HG02571 (cell line): ENCODE measurements at regions not wholly inside any gene's neighbourhood (a gene's known extent, or its start where the extent isn't known, plus 50 kb on each side); places are given as distances from the start of the nearest gene placed in this dataset.
"Not testable (repeated sequence)": the region's sequence is repeated elsewhere in the genome, so short reads cannot be mapped to it uniquely, and the experiment has no call there.

Experiments
- ATAC-seq: cut with Tn5 transposase; IDR thresholded peaks from one replicate; pipeline ENCODE4 v1.9.1; 2021; ENCODE audit warnings: mild to moderate bottlenecking, moderate library complexity; ENCODE audit not compliant: unreplicated experiment

GRCh38 chr2:192993059-192993458, 798.3 kb upstream of the TMEFF2 start:
- ATAC-seq, result no peak

- ATAC-seq, result no peak
Observed at GRCh38 chr2:192983173-192983572, 788.4 kb upstream of the TMEFF2 start.

GRCh38 chr2:192978395-192978794, 783.7 kb upstream of the TMEFF2 start:
- ATAC-seq, result no peak

GRCh38 chr2:192971981-192972380, 777.2 kb upstream of the TMEFF2 start:
- no peak for ATAC-seq

DNA sequence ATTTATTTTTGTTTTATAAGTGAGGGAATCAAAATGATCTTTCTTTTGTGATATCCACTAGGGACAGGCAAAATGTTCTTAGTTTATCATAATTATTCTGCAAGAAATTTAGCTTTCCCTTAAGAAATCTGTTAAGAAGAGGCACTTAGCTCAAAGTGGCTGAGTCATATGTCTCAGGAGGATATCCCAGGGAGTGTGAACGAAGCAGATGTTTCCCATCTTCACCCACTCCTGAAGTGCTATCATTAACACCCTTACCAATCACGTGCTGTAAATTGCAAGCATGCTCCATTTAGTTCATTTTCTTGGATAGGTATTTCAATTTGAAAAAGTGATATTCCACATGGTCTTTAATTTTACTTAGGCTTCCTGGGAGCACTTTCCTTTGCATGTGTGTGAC, 774.3 kb upstream of the TMEFF2 start:
- ATAC-seq, result no peak

DNA sequence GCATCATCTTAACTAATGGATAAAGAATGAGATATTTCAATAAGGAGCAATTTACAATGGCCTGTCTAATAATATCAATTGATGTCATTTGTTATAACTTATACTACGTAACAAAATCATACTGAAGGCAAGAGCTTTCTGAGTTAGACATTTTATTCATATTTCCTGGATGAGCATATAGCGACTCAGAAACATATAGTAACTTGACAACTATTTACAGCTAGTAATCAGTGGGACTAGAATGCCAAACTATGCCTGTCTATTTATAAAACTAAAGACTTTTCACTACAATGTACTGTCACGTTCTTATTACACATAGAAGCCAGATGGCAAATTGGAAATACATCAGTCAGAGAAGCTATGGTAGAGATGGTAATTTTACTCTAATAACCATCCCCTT, 766.2 kb upstream of the TMEFF2 start:
- ATAC-seq, result no peak

GRCh38 chr2:192958615-192959014, 763.9 kb upstream of the TMEFF2 start:
- ATAC-seq, result not testable (repeated sequence)

DNA sequence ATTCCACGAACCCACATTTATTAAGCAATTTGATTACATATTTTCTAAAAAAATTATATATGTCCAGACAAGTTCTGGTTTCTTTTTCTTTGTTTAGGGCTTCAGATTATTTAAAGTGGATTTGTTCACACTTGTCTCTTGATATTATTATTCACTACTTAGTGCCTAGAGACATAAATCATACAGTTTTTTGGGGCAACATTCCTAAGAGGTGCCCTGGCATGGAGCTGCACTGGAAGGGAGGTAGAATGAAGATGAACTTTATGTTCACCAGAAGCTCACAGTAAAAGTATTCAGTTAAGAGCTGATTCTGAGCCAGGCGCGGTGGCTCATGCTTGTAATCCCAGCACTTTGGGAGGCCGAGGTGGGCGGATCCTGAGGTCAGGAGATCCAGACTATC, 762.7 kb upstream of the TMEFF2 start:
- ATAC-seq, result no peak

DNA sequence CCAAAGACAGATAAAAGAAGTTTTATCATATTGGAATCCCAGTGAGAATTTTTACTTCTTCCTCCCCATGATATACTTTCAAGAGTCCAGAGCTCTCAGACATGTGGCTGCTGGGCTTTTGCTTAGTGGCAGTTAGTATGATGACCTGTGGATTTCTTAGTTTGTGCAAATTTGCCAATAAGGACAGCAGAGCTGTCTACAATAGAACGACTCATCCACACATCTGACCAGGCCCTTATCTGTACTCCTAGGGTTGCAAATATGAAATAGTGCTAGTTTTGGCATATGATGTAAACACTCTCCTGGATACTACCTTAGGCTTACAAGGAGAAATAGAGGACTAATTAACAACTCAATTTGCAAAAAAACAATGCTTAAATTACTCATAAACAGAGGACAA, 758.4 kb upstream of the TMEFF2 start:
- no peak for ATAC-seq

DNA sequence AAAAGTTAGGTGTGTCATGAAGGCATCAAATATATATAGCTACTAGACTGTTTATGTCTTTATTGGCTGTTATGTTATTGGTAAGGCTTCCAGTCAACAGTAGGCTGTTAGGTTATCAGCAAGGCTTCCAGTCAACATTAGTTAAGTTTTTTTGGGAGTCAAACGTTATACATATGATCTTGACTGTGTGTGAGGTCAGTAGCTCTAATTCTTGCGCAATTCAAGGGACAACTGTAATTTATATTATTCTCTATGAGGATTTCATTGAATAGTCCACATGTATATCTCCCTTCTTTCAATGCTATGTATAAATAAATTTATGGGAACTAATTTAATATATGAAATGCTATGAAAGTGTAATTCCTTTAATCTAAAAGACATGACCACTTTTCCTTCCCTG, 757.5 kb upstream of the TMEFF2 start:
- ATAC-seq, result no peak

GRCh38 chr2:192948316-192948715, 753.6 kb upstream of the TMEFF2 start:
- no peak for ATAC-seq

DNA sequence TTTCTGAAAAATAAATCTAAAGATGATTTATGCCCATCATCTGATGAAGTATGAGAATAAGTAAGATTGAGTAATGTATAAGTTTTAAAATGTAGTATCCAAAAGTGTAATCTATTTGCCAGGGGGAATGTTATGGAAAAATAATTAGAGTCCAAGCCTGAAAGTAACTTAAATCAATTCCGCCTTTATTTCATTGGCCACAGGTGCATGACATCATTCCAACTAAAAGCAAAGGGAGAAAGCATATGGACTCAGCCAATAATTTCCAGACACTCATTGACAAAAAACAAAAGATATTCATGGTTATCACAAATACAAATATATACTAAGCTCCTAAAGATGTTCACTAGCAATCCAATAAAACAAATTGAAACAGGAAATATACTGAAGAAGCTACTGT, 752.6 kb upstream of the TMEFF2 start:
- ATAC-seq, result no peak

DNA sequence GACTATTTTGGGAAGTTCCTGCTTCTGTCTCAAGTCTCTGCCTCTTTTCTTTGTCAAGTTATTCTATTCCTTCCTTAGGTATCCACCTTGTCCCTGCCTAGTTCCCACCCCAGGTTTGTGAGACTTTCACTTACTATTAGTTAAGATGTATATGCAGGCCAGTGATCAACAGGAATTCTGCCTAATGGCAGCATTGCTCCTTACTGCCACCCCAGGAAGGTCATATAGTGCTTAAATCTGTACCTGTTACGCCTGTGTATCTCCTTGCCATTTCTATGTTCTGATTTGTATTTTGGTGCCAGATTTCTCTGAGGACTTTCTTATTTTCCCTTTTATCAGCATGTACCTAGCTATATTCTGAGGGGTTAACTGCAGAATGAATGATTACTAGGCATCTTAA, 746.0 kb upstream of the TMEFF2 start:
- no peak for ATAC-seq

DNA sequence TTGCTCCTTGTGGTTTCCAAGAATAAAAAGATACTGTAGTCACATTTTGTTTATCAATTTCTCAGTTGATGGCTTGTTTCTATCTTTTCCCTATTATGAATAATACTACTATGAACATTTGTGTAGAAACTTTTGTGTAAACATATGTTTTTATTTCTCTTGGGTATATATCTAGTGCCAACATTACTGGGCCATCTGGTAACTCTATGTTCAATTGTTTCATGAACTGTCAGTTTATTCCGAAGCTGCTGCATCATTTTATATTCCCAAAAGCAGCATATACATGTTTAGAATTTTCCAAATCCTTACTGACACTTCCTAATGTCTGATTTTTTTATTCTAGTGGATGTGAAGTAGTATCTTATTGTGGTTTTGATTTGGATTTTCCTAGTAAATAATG, 737.6 kb upstream of the TMEFF2 start:
- ATAC-seq, result no peak

- not testable (repeated sequence) for ATAC-seq
Observed at GRCh38 chr2:192921631-192922030, 726.9 kb upstream of the TMEFF2 start.

- no peak for ATAC-seq
Observed at GRCh38 chr2:192901446-192901845, 706.7 kb upstream of the TMEFF2 start.

GRCh38 chr2:192899466-192899865, 704.7 kb upstream of the TMEFF2 start:
- no peak for ATAC-seq

DNA sequence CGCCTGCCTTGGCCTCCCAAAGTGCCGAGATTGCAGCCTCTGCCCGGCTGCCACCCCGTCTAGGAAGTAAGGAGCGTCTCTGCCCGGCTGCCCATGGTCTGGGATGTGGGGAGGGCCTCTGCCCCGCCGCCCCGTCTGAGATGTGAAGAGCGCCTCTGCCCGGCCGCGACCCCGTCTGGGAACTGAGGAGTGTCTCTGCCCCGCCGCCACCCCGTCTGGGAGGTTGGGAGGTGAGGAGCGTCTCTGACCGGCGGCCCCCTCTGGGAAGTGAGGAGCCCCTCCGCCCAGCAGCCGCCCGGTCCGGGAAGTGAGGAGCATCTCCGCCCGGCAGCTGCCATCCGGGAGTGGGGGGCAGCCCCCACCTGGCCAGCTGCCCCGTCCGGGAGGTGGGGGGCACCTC, 699.2 kb upstream of the TMEFF2 start:
- not testable (repeated sequence) for ATAC-seq

- ATAC-seq, result no peak
Observed at GRCh38 chr2:192888109-192888508, 693.4 kb upstream of the TMEFF2 start.

DNA sequence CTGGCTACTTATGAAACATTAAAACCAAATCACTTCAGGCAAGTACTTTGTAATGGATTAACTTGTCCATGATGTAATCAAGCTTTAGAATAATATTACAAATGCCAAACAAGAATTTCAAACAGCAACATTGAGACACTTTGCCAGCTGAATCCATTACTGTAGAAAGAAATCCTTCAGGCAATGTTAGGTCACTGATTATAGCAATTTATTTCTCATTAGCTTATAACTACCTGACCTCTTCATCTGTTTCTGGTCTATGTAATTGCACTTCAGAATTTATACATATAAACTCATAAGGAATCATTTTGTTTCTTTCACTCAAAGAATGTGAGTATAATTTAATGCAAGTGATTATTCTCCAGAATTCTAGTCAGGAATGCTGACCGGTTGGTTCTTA, 692.6 kb upstream of the TMEFF2 start:
- ATAC-seq, result no peak

- no peak for ATAC-seq
Observed at GRCh38 chr2:192886636-192887035, 691.9 kb upstream of the TMEFF2 start.

GRCh38 chr2:192885569-192886160, 690.9 kb upstream of the TMEFF2 start:
- ATAC-seq, result no peak

DNA sequence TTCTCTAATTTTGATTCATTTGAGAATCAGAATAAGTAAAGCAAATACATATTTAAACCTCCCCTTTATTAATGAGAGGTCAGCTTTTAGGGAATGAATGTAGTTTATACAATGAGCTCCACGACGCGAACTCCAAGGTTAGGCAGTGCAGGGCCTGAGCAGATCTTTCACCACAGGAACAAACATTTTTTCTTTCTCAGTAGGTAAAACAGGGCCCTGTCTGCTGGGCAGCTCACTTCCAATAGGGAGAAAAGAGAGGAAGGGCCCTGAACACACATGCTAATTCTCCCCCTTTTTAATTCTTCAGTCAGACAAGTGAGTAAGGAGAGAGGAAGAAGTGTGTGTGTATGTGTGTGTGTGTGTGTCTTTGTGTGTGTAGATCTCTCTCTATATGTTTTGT, 682.4 kb upstream of the TMEFF2 start:
- no peak for ATAC-seq

DNA sequence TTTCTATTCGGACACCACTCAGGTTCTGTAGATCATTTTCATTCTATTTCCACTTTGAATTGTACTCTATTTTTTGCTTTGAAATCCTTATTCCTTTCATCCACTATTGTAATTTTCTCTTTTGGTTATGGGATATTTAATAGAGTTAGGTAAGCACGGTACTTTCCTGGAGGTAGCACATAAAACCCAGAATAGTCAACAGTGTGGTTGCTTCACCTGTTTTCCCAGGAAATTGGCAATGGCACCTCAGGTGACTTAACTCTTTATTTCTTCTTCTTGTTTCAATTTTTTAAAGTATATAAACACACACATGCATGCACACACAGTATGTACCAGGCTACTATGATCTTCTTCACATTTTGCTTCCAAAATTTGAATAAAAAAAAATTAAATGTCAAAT, 682.0 kb upstream of the TMEFF2 start:
- no peak for ATAC-seq
